ENCODE measurements at regions not wholly inside any gene's neighbourhood (a gene's known extent, or its start where the extent isn't known, plus 50 kb on each side); places are given as distances from the start of the nearest gene placed in this dataset.
A peak's percentile ranks its signal among the peaks of the same experiment; 100 is the strongest.

DNA sequence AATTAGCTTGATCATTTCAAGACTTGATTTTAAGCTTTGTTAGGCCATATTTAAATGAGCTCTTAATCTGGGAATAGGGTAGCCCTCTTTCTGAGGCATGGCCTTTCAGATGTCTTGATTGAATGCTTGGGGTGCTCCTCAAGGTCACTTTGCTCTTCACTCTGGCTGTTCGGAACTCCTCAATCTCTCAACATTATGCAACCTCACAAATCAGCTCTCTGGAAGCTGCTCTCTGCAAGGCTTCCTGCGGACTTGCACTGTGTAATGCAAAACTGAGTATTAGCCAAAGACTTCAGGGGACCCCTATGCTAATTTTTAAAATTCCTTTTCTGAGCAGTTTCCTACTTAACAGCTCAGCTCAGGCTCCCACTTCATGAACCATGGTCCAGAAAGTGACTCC, 398.3 kb downstream of the PRDM5 start:
- DNase-seq, result no peak
- Histone ChIP-seq H3K27me3 (no peaks in the 10 kb centered on the region), H3K4me3 (no peak overlapping the region), H3K9me3 (no peaks in the 10 kb centered on the region), H3K27ac (no peak overlapping the region), H3K4me1 (no peaks in the 10 kb centered on the region), H3K36me3 (no peaks in the 10 kb centered on the region)
- TF ChIP-seq POLR2A (IDR thresholded peaks at IDR 0.05) (no peak), EP300 (IDR thresholded peaks at IDR 0.05) (no peak), POLR2AphosphoS5 (IDR thresholded peaks at IDR 0.05) (no peak)
- TF ChIP-seq, protein P1, sequence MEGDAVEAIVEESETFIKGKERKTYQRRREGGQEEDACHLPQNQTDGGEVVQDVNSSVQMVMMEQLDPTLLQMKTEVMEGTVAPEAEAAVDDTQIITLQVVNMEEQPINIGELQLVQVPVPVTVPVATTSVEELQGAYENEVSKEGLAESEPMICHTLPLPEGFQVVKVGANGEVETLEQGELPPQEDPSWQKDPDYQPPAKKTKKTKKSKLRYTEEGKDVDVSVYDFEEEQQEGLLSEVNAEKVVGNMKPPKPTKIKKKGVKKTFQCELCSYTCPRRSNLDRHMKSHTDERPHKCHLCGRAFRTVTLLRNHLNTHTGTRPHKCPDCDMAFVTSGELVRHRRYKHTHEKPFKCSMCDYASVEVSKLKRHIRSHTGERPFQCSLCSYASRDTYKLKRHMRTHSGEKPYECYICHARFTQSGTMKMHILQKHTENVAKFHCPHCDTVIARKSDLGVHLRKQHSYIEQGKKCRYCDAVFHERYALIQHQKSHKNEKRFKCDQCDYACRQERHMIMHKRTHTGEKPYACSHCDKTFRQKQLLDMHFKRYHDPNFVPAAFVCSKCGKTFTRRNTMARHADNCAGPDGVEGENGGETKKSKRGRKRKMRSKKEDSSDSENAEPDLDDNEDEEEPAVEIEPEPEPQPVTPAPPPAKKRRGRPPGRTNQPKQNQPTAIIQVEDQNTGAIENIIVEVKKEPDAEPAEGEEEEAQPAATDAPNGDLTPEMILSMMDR (IDR thresholded peaks at IDR 0.05), result no peak
- ATAC-seq (ENCODE audit: low FRiP score in 2 of 2), result no peak
- 60 to 80% methylated on average over 2 of the region's 2 CpGs for WGBS, 2 donors

DNA sequence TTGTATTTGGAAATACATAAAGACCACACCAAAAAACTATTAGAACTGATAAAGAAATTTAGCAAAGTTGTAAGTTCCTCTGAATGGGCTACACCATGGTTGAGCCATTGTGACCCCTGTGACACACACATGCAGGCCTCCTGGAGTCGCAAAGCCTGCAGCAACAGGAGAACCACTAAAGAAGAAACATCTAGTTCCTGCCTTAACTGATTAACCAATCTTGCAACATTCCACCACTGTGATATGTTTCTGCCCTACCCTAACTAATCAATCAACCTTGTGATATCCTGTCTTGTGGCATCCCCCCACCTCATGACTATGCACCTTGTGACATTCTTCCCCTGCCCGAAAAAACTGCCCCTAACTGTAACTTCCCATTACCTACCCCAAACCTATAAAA, 401.8 kb downstream of the PRDM5 start:
- ATAC-seq (ENCODE audit: low FRiP score in 2 of 2), result no peak
- Histone ChIP-seq H3K36me3 (no peaks in the 10 kb centered on the region), H3K4me3 (no peak overlapping the region), H3K27me3 (no peaks in the 10 kb centered on the region), H3K4me1 (no peaks in the 10 kb centered on the region), H3K9me3 (no peaks in the 10 kb centered on the region), H3K27ac (no peak overlapping the region)
- no peak for DNase-seq
- TF ChIP-seq POLR2AphosphoS5 (IDR thresholded peaks at IDR 0.05) (no peak), EP300 (IDR thresholded peaks at IDR 0.05) (no peak), POLR2A (IDR thresholded peaks at IDR 0.05) (no peak)
- TF ChIP-seq, protein P1 (IDR thresholded peaks at IDR 0.05), result no peak
- WGBS, 2 donors, result 77% methylated on average over 2 of the region's 2 CpGs

DNA sequence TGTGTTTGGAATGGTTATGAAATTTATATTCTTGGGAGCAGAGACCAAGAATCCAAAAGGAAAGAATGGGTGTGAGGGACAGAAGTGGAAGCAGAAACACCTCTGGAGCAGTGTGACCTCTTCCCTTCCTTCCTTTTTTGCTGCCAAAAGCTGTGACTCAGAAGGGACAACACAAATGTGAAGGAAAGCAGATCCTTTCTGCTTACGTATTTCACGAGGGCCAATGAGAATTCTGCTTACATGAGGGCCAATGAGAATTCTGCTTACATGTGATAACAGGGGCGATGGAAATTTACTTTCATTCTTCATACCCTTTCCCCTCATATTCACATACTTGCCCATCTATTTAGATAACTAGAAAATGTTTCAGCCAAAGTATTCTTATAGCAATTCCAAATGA, 404.6 kb downstream of the PRDM5 start:
- Histone ChIP-seq H3K4me1 (no peaks in the 10 kb centered on the region), H3K27ac (no peak overlapping the region), H3K36me3 (no peaks in the 10 kb centered on the region), H3K4me3 (no peak overlapping the region), H3K27me3 (no peaks in the 10 kb centered on the region), H3K9me3 (no peaks in the 10 kb centered on the region)
- 68 to 77% methylated on average over 3 of the region's 3 CpGs for WGBS, 2 donors
- ATAC-seq (ENCODE audit: low FRiP score in 2 of 2), result peak; percentile 22 to 62
- TF ChIP-seq POLR2A (IDR thresholded peaks at IDR 0.05) (no peak), POLR2AphosphoS5 (IDR thresholded peaks at IDR 0.05) (no peak), EP300 (IDR thresholded peaks at IDR 0.05) (no peak)
- TF ChIP-seq, protein P1 (IDR thresholded peaks at IDR 0.05), result no peak
- DNase-seq, result no peak

DNA sequence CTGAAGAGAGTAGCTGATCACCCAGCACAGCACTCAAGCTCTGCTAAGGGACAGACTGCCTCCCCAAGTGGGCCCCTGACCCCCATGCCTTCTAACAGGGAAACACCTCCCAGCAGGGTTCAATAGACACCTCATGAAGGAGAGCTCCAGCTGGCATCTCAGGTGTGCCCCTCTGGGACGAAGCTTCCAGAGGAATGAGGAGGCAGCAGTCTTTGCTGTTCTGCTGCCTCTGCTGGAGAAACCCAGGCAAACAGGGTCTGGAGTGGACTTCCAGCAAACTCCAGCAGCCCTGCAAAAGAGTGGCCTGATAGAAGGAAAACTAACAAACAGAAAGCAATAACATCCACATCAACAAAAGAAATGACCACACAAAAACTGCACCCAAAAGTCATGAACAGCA, 412.8 kb downstream of the PRDM5 start:
- DNase-seq (no peak), ATAC-seq (ENCODE audit: low FRiP score in 2 of 2) (no peak)
- H3K27ac ChIP-seq, result no peak overlapping the region
- H3K4me3 ChIP-seq, result no peak overlapping the region
- 92 to 100% methylated on average over 1 of the region's 1 CpG for WGBS, 2 donors
- TF ChIP-seq POLR2AphosphoS5 (IDR thresholded peaks at IDR 0.05) (no peak), POLR2A (IDR thresholded peaks at IDR 0.05) (no peak), EP300 (IDR thresholded peaks at IDR 0.05) (no peak)
- TF ChIP-seq, protein P1 (IDR thresholded peaks at IDR 0.05), result no peak
- no peaks in the 10 kb centered on the region for H3K9me3 ChIP-seq
- no peaks in the 10 kb centered on the region for H3K4me1 ChIP-seq
- no peaks in the 10 kb centered on the region for H3K27me3 ChIP-seq
- H3K36me3 ChIP-seq, result no peaks in the 10 kb centered on the region

DNA sequence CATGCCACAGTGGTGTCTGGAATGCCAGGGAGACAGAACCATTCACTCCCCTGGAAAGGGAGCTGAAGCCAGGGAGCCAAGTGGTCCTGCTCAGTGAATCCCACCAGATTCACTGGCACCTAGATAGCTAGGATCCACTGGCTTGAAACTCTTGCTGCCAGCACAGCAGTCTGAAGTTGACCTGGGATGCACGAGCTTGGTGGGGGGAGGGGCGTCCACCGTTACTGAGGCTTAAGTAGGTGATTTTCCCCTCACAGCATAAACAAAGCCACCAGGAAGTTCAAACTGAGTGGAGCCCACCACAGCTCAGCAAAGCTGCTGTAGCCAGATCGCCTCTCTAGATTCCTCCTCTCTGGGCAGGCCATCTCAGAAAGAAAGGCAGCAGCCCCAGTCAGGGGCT, 413.3 kb downstream of the PRDM5 start:
- ATAC-seq (ENCODE audit: low FRiP score in 2 of 2) (no peak), DNase-seq (no peak)
- Histone ChIP-seq H3K9me3 (no peaks in the 10 kb centered on the region), H3K4me3 (no peak overlapping the region), H3K27me3 (no peaks in the 10 kb centered on the region), H3K27ac (no peak overlapping the region), H3K36me3 (no peaks in the 10 kb centered on the region), H3K4me1 (no peaks in the 10 kb centered on the region)
- TF ChIP-seq EP300 (IDR thresholded peaks at IDR 0.05), result no peak
- TF ChIP-seq, protein P1 (IDR thresholded peaks at IDR 0.05), result no peak
- no peak for TF ChIP-seq POLR2AphosphoS5 (IDR thresholded peaks at IDR 0.05)
- no peak for TF ChIP-seq POLR2A (IDR thresholded peaks at IDR 0.05)
- WGBS, 2 donors, result 42% methylated on average over 4 of the region's 4 CpGs; no CpG with 5 or more reads in 1 of the 2 donors
